ENCODE measurements at regions not wholly inside any gene's neighbourhood (a gene's known extent, or its start where the extent isn't known, plus 50 kb on each side); places are given as distances from the start of the nearest gene placed in this dataset.
A peak's percentile ranks its signal among the peaks of the same experiment; 100 is the strongest.

DNA sequence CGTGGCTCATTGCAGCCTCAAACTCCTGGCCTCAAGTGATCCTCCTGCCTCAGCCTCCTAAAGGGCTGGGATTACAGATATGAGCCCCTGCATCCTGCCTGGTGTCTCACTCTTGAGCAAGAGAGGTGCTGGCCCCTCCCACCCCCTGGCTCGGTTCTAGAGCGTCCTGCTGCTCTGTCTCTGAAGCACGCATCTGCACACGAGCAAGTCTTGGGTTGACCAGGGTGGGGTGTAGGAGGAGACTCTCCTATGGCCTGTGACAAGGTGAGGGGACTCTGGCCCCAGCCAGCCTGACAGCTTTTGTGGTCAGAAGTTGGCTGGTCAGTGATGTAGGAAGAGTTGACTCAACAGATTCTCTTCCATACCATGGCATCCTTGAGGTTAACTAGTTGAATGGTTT is 110.7 kb upstream of the CARD11 start:
- no peak for TF ChIP-seq EZH2phosphoT487 (IDR thresholded peaks at IDR 0.05; ENCODE audit: borderline replicate concordance, low read length)
- no peak for TF ChIP-seq CTCF (IDR thresholded peaks at IDR 0.05; ENCODE audit: low read depth, low read length, poor library complexity, severe bottlenecking)
- Histone ChIP-seq H3K9me3 (ENCODE audit: control insufficient read depth, insufficient read depth, low read length) (no peaks in the 10 kb centered on the region), H3K36me3 (ENCODE audit: control insufficient read depth, low read length) (no peaks in the 10 kb centered on the region), H3F3A (ENCODE audit: control insufficient read depth, insufficient read depth) (peaks cover 24% of the 10 kb centered on the region), H3K4me3 (ENCODE audit: low read length) (no peak overlapping the region), H3K4me1 (ENCODE audit: control insufficient read depth, low read length) (peaks cover 68% of the 10 kb centered on the region), H3K9me2 (replicated peaks; ENCODE audit: control insufficient read depth, low read length) (no peaks in the 10 kb centered on the region), H3K27ac (ENCODE audit: low read depth, low read length) (peak overlapping the region; percentile 70), H3K79me2 (ENCODE audit: control insufficient read depth, low read length) (no peaks in the 10 kb centered on the region), H3K4me2 (ENCODE audit: low read length) (peak overlapping the region; percentile 57), H4K20me1 (ENCODE audit: control insufficient read depth, insufficient read depth, low read depth, low read length) (no peaks in the 10 kb centered on the region), H3K27me3 (ENCODE audit: control insufficient read depth, low read length) (peaks cover 7% of the 10 kb centered on the region; the same call in 1 of the 2 replicates)

DNA sequence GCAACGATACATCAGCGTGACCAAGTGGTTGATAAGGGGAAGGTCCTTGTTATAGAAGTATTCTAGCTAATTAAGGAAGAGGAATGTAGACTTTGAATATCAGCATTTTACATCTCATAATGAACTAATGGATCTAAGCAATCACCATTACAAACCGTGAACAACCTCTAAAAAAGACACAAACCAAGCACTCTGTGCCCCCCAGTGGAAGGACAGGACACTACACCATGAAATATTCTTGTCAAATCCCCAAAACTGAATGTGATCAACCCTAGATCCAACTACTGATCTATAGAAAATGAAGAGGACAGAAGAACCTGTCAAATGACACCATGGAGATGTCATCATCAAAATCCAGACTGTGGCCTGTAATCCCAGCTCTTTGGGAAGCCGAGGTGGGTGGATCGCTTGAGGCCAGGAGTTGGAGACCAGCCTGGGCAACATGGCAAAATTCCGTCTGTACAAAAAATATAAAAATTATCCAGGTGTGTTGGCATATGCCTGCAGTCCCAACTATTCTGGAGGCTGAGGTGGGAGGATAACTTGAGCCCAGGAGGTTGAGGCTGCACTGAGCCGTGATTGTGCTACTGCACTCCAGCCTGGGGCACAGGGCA is 111.3 kb upstream of the CARD11 start:
- TF ChIP-seq EZH2phosphoT487 (IDR thresholded peaks at IDR 0.05; ENCODE audit: borderline replicate concordance, low read length): no peak
- TF ChIP-seq CTCF (IDR thresholded peaks at IDR 0.05; ENCODE audit: low read depth, low read length, poor library complexity, severe bottlenecking): peak; percentile 92
- Histone ChIP-seq H3K36me3 (ENCODE audit: control insufficient read depth, low read length) (no peaks in the 10 kb centered on the region), H4K20me1 (ENCODE audit: control insufficient read depth, insufficient read depth, low read depth, low read length) (no peaks in the 10 kb centered on the region), H3K9me2 (replicated peaks; ENCODE audit: control insufficient read depth, low read length) (no peaks in the 10 kb centered on the region), H3K9me3 (ENCODE audit: control insufficient read depth, insufficient read depth, low read length) (no peaks in the 10 kb centered on the region), H3K27ac (ENCODE audit: low read depth, low read length) (no peak overlapping the region), H3K4me3 (ENCODE audit: low read length) (no peak overlapping the region), H3K4me1 (ENCODE audit: control insufficient read depth, low read length) (peaks cover 61% of the 10 kb centered on the region), H3K79me2 (ENCODE audit: control insufficient read depth, low read length) (no peaks in the 10 kb centered on the region), H3K4me2 (ENCODE audit: low read length) (no peak overlapping the region; the same call in 1 of the 2 replicates), H3K27me3 (ENCODE audit: control insufficient read depth, low read length) (peaks cover 8% of the 10 kb centered on the region; the same call in 1 of the 2 replicates), H3F3A (ENCODE audit: control insufficient read depth, insufficient read depth) (peaks cover 24% of the 10 kb centered on the region)

- Histone ChIP-seq H3K79me2 (ENCODE audit: control insufficient read depth, low read length) (no peaks in the 10 kb centered on the region), H3K9me3 (ENCODE audit: control insufficient read depth, insufficient read depth, low read length) (no peaks in the 10 kb centered on the region), H4K20me1 (ENCODE audit: control insufficient read depth, insufficient read depth, low read depth, low read length) (no peaks in the 10 kb centered on the region), H3K9me2 (replicated peaks; ENCODE audit: control insufficient read depth, low read length) (no peaks in the 10 kb centered on the region), H3K27me3 (ENCODE audit: control insufficient read depth, low read length) (peaks cover 8% of the 10 kb centered on the region; the same call in 1 of the 2 replicates), H3K36me3 (ENCODE audit: control insufficient read depth, low read length) (no peaks in the 10 kb centered on the region), H3K27ac (ENCODE audit: low read depth, low read length) (no peak overlapping the region), H3K4me3 (ENCODE audit: low read length) (no peak overlapping the region), H3K4me2 (ENCODE audit: low read length) (no peak overlapping the region), H3F3A (ENCODE audit: control insufficient read depth, insufficient read depth) (peaks cover 13% of the 10 kb centered on the region), H3K4me1 (ENCODE audit: control insufficient read depth, low read length) (peaks cover 46% of the 10 kb centered on the region)
- TF ChIP-seq EZH2phosphoT487 (IDR thresholded peaks at IDR 0.05; ENCODE audit: borderline replicate concordance, low read length) (no peak), CTCF (IDR thresholded peaks at IDR 0.05; ENCODE audit: low read depth, low read length, poor library complexity, severe bottlenecking) (no peak)
Observed at GRCh38 chr7:3156508-3156907, 112.8 kb upstream of the CARD11 start.
